Parathyroid adenoma (tissue), 2 donors: ENCODE measurements at regions not wholly inside any gene's neighbourhood (a gene's known extent, or its start where the extent isn't known, plus 50 kb on each side); places are given as distances from the start of the nearest gene placed in this dataset.

Experiments used
- H2AFZ ChIP-seq: fragments of 300-600 bp; sonication (generic); one replicate; pipeline ENCODE4 v1.7.0; 2017; ENCODE audit warnings: antibody characterized with exemption, mild to moderate bottlenecking
- H3K27ac ChIP-seq: fragments of 300-600 bp; sonication (generic); one replicate; pipeline ENCODE4 v1.7.0; 2017
- H3K27me3 ChIP-seq: fragments of 300-600 bp; sonication (generic); one replicate; pipeline ENCODE4 v1.7.0; 2017; ENCODE audit warnings: low read length; ENCODE audit not compliant: control insufficient read depth, insufficient read depth
- H3K36me3 ChIP-seq: fragments of 300-600 bp; sonication (generic); one replicate; pipeline ENCODE4 v1.7.0; 2017; ENCODE audit warnings: low read length; ENCODE audit not compliant: control insufficient read depth, insufficient read depth
- H3K4me1 ChIP-seq: fragments of 300-600 bp; sonication (generic); one replicate; pipeline ENCODE4 v1.7.0; 2017; ENCODE audit warnings: control low read depth
- H3K4me2 ChIP-seq: fragments of 300-600 bp; sonication (generic); one replicate; pipeline ENCODE4 v1.7.0; 2017; ENCODE audit warnings: low read length
- H3K4me3 ChIP-seq: fragments of 300-600 bp; sonication (generic); one replicate; pipeline ENCODE4 v1.7.0; 2017; ENCODE audit warnings: low read depth, low read length
- H3K79me2 ChIP-seq: fragments of 300-600 bp; sonication (generic); one replicate; pipeline ENCODE4 v1.7.0; 2017; ENCODE audit warnings: control low read depth
- H3K9ac ChIP-seq: fragments of 300-600 bp; sonication (generic); one replicate; pipeline ENCODE4 v1.7.0; 2017; ENCODE audit warnings: mild to moderate bottlenecking
- H3K9me3 ChIP-seq: fragments of 300-600 bp; sonication (generic); one replicate; pipeline ENCODE4 v1.7.0; 2017; ENCODE audit warnings: low read length; ENCODE audit not compliant: control insufficient read depth
- TF ChIP-seq, protein P1 (sequence below): fragments of 300-600 bp; sonication (generic); IDR thresholded peaks from one replicate; pipeline ENCODE4 v1.7.0; 2017; ENCODE audit warnings: antibody characterized with exemption, mild to moderate bottlenecking
- donor health status: primary hyperparathyroidism.

DNA sequence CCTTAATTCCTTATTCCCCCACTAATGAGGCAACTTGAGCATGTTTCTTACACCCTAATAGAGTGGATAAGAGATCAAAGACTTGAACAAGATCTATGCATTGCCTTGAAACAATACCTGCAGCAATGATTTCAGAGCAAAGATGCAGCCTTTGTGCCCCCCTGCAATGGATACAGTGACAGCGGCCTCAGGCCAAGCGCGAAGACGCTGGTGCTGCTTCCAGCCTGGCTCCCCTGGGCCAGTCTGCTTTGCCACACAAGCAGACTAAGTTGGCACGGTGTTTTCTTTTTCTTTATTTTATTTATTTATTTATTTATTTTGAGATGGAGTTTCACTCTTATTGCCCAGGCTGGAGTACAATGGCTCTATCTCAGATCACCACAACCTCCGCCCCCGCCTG, 179.8 kb upstream of the S1PR3 start:
- H3K9me3 ChIP-seq, result no peaks in the 10 kb centered on the region
- no peak overlapping the region for H2AFZ ChIP-seq
- no peaks in the 10 kb centered on the region for H3K4me1 ChIP-seq
- no peaks in the 10 kb centered on the region for H3K27me3 ChIP-seq
- TF ChIP-seq, protein P1, sequence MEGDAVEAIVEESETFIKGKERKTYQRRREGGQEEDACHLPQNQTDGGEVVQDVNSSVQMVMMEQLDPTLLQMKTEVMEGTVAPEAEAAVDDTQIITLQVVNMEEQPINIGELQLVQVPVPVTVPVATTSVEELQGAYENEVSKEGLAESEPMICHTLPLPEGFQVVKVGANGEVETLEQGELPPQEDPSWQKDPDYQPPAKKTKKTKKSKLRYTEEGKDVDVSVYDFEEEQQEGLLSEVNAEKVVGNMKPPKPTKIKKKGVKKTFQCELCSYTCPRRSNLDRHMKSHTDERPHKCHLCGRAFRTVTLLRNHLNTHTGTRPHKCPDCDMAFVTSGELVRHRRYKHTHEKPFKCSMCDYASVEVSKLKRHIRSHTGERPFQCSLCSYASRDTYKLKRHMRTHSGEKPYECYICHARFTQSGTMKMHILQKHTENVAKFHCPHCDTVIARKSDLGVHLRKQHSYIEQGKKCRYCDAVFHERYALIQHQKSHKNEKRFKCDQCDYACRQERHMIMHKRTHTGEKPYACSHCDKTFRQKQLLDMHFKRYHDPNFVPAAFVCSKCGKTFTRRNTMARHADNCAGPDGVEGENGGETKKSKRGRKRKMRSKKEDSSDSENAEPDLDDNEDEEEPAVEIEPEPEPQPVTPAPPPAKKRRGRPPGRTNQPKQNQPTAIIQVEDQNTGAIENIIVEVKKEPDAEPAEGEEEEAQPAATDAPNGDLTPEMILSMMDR, result no peak
- H3K4me2 ChIP-seq, result no peak overlapping the region
- no peaks in the 10 kb centered on the region for H3K36me3 ChIP-seq
- no peaks in the 10 kb centered on the region for H3K79me2 ChIP-seq
- no peak overlapping the region for H3K9ac ChIP-seq
- H3K27ac ChIP-seq, result no peak overlapping the region
- no peak overlapping the region for H3K4me3 ChIP-seq

DNA sequence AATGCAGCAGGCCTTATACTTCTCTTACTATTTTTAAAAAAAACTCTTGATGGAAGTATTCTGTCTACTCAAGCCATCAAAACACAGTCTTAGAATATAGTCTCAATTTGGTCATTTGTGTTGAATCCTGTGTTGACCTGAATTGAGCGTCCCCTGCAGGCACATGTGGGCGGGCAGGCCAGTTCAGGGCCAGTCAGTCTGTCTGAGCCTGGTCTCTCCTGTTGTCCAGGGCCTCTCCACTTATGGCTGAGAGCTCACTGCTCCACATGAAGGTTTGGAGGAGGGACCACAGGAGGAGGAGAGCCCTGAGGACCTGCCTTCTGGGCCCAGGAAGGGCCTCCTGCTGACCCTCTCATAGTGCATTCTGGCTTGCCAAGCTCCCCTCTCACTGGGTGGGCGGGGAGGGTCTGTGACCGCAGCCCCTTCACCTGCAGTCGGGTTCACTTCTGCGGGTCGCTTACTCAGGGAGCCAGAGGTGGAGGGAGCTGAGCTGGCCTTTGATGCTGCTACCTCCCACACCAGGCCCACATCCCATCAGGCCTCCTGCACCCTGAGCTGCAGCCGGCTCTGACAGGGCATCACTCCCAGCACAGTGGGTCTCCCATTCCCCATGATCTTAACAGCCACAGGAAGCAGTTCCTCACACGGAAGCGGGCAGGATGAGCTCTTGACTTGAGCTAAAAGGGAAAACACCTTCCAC, 178.2 kb upstream of the S1PR3 start:
- no peak overlapping the region for H3K4me2 ChIP-seq

DNA sequence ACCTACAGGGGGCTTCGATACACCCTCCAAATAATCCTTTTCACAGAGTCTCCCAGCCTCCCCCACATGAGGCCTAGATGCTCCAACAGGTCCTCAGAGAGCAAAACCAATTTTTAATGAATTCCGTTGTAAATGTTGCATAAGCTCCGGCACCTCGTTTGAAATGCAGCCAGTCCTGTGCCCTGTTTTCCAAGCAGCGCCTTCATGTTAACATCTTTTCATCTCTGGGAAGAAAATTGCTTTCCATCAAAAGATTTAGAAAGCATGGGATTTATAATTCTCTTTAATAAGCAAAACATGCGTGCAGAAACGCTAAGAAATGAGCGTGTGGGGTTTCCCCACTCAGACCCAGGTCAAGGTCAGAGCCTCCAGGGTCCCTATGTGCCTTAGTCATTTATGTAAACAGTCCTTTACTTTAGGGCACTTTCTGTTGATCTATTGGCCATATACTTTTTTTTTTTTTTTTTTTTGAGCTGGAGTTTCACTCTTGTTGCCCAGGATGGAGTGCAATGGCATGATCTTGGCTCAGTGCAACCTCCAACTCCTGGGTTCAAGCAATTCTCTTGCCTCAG, 177.5 kb upstream of the S1PR3 start:
- H2AFZ ChIP-seq, result no peak overlapping the region
- TF ChIP-seq, protein P1, result no peak
- no peaks in the 10 kb centered on the region for H3K79me2 ChIP-seq
- no peak overlapping the region for H3K4me3 ChIP-seq
- no peak overlapping the region for H3K4me2 ChIP-seq
- H3K36me3 ChIP-seq, result no peaks in the 10 kb centered on the region
- H3K9me3 ChIP-seq, result no peaks in the 10 kb centered on the region
- no peaks in the 10 kb centered on the region for H3K4me1 ChIP-seq
- H3K27ac ChIP-seq, result no peak overlapping the region
- H3K9ac ChIP-seq, result no peak overlapping the region
- H3K27me3 ChIP-seq, result no peaks in the 10 kb centered on the region

More for the DNA sequence above, 178.2 kb upstream of the S1PR3 start:
- Histone ChIP-seq H3K4me3 (no peak overlapping the region), H2AFZ (no peak overlapping the region), H3K79me2 (no peaks in the 10 kb centered on the region), H3K4me1 (no peaks in the 10 kb centered on the region), H3K27ac (no peak overlapping the region), H3K27me3 (no peaks in the 10 kb centered on the region), H3K9ac (no peak overlapping the region), H3K9me3 (no peaks in the 10 kb centered on the region), H3K36me3 (no peaks in the 10 kb centered on the region)
- TF ChIP-seq, protein P1, result no peak

DNA sequence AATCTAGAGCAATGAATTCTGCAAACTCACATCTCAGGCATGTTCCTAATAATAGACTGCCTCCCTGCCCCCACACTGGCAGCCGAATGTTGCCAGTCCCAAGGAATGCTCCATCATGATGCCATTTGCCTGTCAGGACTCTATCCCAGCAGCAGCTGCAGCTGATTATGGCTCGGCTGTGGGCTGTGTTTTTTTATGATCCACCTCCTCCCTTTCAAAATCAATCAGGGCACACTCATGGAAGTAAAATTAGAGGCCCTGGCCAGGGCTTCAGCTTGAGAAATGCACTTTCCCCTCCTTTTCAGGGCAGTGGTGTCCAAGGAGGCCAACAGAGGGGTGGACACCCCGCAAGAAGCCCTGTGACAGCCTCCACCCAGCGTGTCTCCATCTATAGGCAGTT, 176.7 kb upstream of the S1PR3 start:
- H3K4me2 ChIP-seq, result no peak overlapping the region
- H3K27ac ChIP-seq, result no peak overlapping the region
- H3K9ac ChIP-seq, result no peak overlapping the region
- TF ChIP-seq, protein P1, result no peak
- no peaks in the 10 kb centered on the region for H3K27me3 ChIP-seq
- H3K9me3 ChIP-seq, result no peaks in the 10 kb centered on the region
- no peaks in the 10 kb centered on the region for H3K4me1 ChIP-seq
- H2AFZ ChIP-seq, result no peak overlapping the region
- no peaks in the 10 kb centered on the region for H3K36me3 ChIP-seq
- no peaks in the 10 kb centered on the region for H3K79me2 ChIP-seq
- no peak overlapping the region for H3K4me3 ChIP-seq

DNA sequence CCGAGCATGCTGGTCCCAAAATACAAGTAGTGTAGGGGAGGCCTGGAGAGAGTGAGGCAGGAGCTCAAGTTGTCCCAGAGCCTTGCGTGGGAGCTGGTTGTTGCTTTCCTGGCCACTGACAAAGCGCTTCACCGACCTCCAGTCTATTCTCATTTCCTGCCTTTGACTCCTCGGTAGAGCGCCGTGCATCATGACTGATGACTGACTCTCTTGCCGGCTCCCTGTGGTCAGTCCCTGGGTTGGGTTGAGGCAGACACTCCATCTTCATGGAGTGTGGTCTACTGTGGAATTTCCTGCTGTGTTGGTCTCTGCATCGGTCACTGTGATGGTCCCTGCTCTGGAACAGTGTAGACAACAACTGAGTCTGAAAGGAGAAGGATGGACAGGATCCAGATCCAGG, 175.1 kb upstream of the S1PR3 start:
- Histone ChIP-seq H3K4me3 (no peak overlapping the region), H3K4me2 (no peak overlapping the region), H3K9me3 (no peaks in the 10 kb centered on the region), H3K27ac (no peak overlapping the region), H3K36me3 (no peaks in the 10 kb centered on the region), H3K9ac (no peak overlapping the region), H3K4me1 (no peaks in the 10 kb centered on the region), H2AFZ (no peak overlapping the region), H3K27me3 (no peaks in the 10 kb centered on the region), H3K79me2 (no peaks in the 10 kb centered on the region)
- TF ChIP-seq, protein P1, result no peak
